Keratinocyte (primary cell): ENCODE measurements at regions not wholly inside any gene's neighbourhood (a gene's known extent, or its start where the extent isn't known, plus 50 kb on each side); places are given as distances from the start of the nearest gene placed in this dataset.

Experiments
- EZH2 ChIP-seq: IDR thresholded peaks from one replicate; pipeline ENCODE4 v1.6.1; 2012; ENCODE audit warnings: inconsistent platforms, mild to moderate bottlenecking, low read length, moderate library complexity
- TF ChIP-seq, protein P1 (sequence below), 3 experiments: IDR thresholded peaks in 1 of 3; conservative IDR thresholded peaks in 1 of 3; optimal IDR thresholded peaks in 1 of 3; 2 replicates in 2 of 3; 3 replicates in 1 of 3; pipeline versions ENCODE3 to v1.5.1; 2011; ENCODE audit warnings: low read length in 3 of 3, mild to moderate bottlenecking in 3 of 3, moderate library complexity in 2 of 3, control low read depth in 1 of 3, inconsistent platforms in 1 of 3; ENCODE audit not compliant: insufficient read depth in 2 of 3; ENCODE audit errors: extremely low read depth in 1 of 3

DNA sequence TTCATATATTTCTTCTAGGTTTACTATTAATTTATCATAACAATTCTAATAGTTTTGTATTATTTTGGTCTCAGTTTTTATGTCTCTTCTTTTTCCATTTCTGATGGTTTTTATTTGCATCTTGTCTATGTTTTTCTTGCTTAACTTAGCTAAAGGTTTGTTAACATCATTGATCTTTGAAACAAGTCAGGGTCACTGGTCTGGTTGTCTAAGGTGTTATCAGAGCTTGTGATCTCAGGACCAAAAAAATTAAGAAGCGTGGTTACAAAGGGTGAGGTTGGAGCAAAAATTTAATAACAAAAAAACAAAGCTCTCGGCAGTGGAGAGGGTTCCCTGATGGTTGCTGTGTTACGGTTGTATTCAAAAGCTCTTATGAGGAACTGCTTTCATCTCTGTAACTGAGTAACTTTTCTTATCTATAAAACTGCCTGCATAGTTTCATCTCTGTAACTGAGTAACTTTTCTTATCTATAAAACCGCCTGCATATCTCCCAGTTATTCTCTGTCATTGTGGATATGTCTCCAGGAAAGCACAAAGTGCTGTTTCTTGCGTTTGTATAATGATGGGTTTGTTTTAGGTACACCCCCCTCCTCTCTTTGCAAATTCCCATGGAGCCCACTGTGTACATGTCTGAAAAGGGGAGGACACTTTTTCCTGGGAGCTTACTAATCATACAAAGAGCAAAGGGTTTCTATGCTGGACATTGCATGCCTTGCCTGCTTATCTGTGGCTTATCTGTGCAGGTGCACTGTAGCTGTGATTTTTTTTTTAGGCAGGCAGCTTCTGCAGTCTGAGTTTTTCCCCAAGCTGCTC is 62.4 kb upstream of the UGT2B15 start:
- TF ChIP-seq, protein P1, sequence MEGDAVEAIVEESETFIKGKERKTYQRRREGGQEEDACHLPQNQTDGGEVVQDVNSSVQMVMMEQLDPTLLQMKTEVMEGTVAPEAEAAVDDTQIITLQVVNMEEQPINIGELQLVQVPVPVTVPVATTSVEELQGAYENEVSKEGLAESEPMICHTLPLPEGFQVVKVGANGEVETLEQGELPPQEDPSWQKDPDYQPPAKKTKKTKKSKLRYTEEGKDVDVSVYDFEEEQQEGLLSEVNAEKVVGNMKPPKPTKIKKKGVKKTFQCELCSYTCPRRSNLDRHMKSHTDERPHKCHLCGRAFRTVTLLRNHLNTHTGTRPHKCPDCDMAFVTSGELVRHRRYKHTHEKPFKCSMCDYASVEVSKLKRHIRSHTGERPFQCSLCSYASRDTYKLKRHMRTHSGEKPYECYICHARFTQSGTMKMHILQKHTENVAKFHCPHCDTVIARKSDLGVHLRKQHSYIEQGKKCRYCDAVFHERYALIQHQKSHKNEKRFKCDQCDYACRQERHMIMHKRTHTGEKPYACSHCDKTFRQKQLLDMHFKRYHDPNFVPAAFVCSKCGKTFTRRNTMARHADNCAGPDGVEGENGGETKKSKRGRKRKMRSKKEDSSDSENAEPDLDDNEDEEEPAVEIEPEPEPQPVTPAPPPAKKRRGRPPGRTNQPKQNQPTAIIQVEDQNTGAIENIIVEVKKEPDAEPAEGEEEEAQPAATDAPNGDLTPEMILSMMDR (optimal IDR thresholded peaks at IDR 0.05 in 1 of 3, IDR thresholded peaks at IDR 0.05 in 1 of 3, conservative IDR thresholded peaks at IDR 0.05 in 1 of 3; ENCODE audit: extremely low read depth in 1 of 3, insufficient read depth in 2 of 3, low read length in 3 of 3) = no peak
- no peak for TF ChIP-seq EZH2
